GM10266 (cell line): ENCODE measurements at regions not wholly inside any gene's neighbourhood (a gene's known extent, or its start where the extent isn't known, plus 50 kb on each side); places are given as distances from the start of the nearest gene placed in this dataset.

Experiments used
- DNase-seq: peaks from one replicate; pipeline ENCODE4 v3.0.0; 2012; ENCODE audit errors: extremely low spot score
- CTCF ChIP-seq: IDR thresholded peaks from 2 replicates; pipeline ENCODE4 v1.5.1; 2012; ENCODE audit warnings: mild to moderate bottlenecking, low read depth; ENCODE audit not compliant: control insufficient read depth, insufficient read depth; ENCODE audit errors: missing control alignments

GRCh38 chr5:27705661-27706060, 667.3 kb upstream of the CDH9 start:
- no peak for TF ChIP-seq CTCF
- DNase-seq, result no peak

- no peak for TF ChIP-seq CTCF
- DNase-seq, result no peak
Measured at GRCh38 chr5:27701931-27702903, 663.8 kb upstream of the CDH9 start.

GRCh38 chr5:27700526-27700925, 662.1 kb upstream of the CDH9 start:
- TF ChIP-seq CTCF, result no peak
- no peak for DNase-seq

- no peak for TF ChIP-seq CTCF
- DNase-seq, result no peak
Measured at GRCh38 chr5:27682600-27682999, 644.2 kb upstream of the CDH9 start.

GRCh38 chr5:27652505-27652904, 614.1 kb upstream of the CDH9 start:
- DNase-seq, result no peak

GRCh38 chr5:27639005-27639612, 600.7 kb upstream of the CDH9 start:
- no peak for DNase-seq
- no peak for TF ChIP-seq CTCF

More at GRCh38 chr5:27652505-27652904, 614.1 kb upstream of the CDH9 start:
- TF ChIP-seq CTCF, result no peak

GRCh38 chr5:27619982-27620381, 581.6 kb upstream of the CDH9 start:
- no peak for DNase-seq
- TF ChIP-seq CTCF, result no peak
